ENCODE measurements at regions not wholly inside any gene's neighbourhood (a gene's known extent, or its start where the extent isn't known, plus 50 kb on each side); places are given as distances from the start of the nearest gene placed in this dataset.
"Not testable (repeated sequence)": the region's sequence is repeated elsewhere in the genome, so short reads cannot be mapped to it uniquely, and the experiment has no call there.

- no peak for DNase-seq
These were observed 51.5 kb upstream of the C1orf53 start for GRCh38 chr1:197850918-197851317.

GRCh38 chr1:197850042-197850441 lies 52.4 kb upstream of the C1orf53 start:
- no peak for DNase-seq

- no peak for DNase-seq
These were observed 54.1 kb upstream of the C1orf53 start for GRCh38 chr1:197848350-197848749.

- no peak for DNase-seq
These were observed 56.5 kb upstream of the C1orf53 start for GRCh38 chr1:197845886-197846285.

- no peak for DNase-seq
These were observed 57.8 kb upstream of the C1orf53 start for GRCh38 chr1:197844651-197845050.

GRCh38 chr1:197843401-197843800 lies 59.0 kb upstream of the C1orf53 start:
- DNase-seq = no peak

GRCh38 chr1:197842646-197843045 lies 59.8 kb upstream of the C1orf53 start:
- no peak for DNase-seq

- no peak for DNase-seq
These were observed 60.4 kb upstream of the C1orf53 start for GRCh38 chr1:197841883-197842553.

GRCh38 chr1:197841158-197841557 lies 61.3 kb upstream of the C1orf53 start:
- DNase-seq = no peak

GRCh38 chr1:197839786-197840185 lies 62.6 kb upstream of the C1orf53 start:
- not testable (repeated sequence) for DNase-seq

GRCh38 chr1:197838836-197839235 lies 63.6 kb upstream of the DENND1B start:
- DNase-seq = peak in 1 of 2 donors; percentile 6

GRCh38 chr1:197837911-197838310 lies 62.6 kb upstream of the DENND1B start:
- DNase-seq = no peak

- DNase-seq = not testable (repeated sequence)
These were observed 61.1 kb upstream of the DENND1B start for GRCh38 chr1:197836356-197836755.

GRCh38 chr1:197829011-197829410 lies 53.7 kb upstream of the DENND1B start:
- not testable (repeated sequence) for DNase-seq

GRCh38 chr1:197825541-197825940 lies 50.3 kb upstream of the DENND1B start:
- no peak for DNase-seq
